Smooth muscle cell (in vitro differentiated cells): ENCODE measurements at regions not wholly inside any gene's neighbourhood (a gene's known extent, or its start where the extent isn't known, plus 50 kb on each side); places are given as distances from the start of the nearest gene placed in this dataset.

Source experiments
- DNase-seq: peaks from one replicate; lab custom pipeline; 2025; ENCODE audit not compliant: unreplicated experiment; lab: John Stamatoyannopoulos, UW
- H2AFZ ChIP-seq: fragments of 200-600 bp; sonication (generic); 2 replicates; pipeline ENCODE4 v1.6.0; 2016; ENCODE audit warnings: antibody characterized with exemption, low read depth, mild to moderate bottlenecking
- H3F3A ChIP-seq: fragments of 200-600 bp; sonication (generic); 2 replicates; pipeline ENCODE4 v1.6.0; 2017; ENCODE audit warnings: antibody characterized with exemption, low read depth
- H3K27ac ChIP-seq: fragments of 200-600 bp; sonication (generic); 2 replicates; pipeline ENCODE4 v1.5.1; 2016; ENCODE audit warnings: low read depth, mild to moderate bottlenecking
- H3K27me3 ChIP-seq: fragments of 200-600 bp; sonication (generic); 2 replicates; pipeline ENCODE4 v1.6.1; 2016; ENCODE audit warnings: low read depth, mild to moderate bottlenecking
- H3K36me3 ChIP-seq: fragments of 200-600 bp; sonication (generic); 2 replicates; pipeline ENCODE4 v1.5.1; 2016; ENCODE audit warnings: low read depth
- H3K4me1 ChIP-seq: fragments of 200-600 bp; sonication (generic); 2 replicates; pipeline ENCODE4 v1.5.1; 2016; ENCODE audit warnings: low read depth
- H3K4me2 ChIP-seq: fragments of 200-600 bp; sonication (generic); 2 replicates; pipeline ENCODE4 v1.6.0; 2016; ENCODE audit warnings: mild to moderate bottlenecking
- H3K4me3 ChIP-seq: fragments of 200-600 bp; sonication (generic); 2 replicates; pipeline ENCODE4 v1.5.1; 2016; ENCODE audit warnings: mild to moderate bottlenecking
- H3K79me2 ChIP-seq: fragments of 200-600 bp; sonication (generic); 2 replicates; pipeline ENCODE4 v1.6.0; 2016; ENCODE audit warnings: low read depth, mild to moderate bottlenecking
- H3K9ac ChIP-seq: fragments of 200-600 bp; sonication (generic); 2 replicates; pipeline ENCODE4 v1.6.0; 2016; ENCODE audit warnings: low read depth
- H3K9me3 ChIP-seq: fragments of 200-600 bp; sonication (generic); replicated peaks from 2 replicates; pipeline ENCODE4 v1.5.1; 2016; ENCODE audit warnings: low read depth
- H4K20me1 ChIP-seq: fragments of 200-600 bp; sonication (generic); 2 replicates; pipeline ENCODE4 v1.6.0; 2016; ENCODE audit warnings: low read depth
- WGBS: methylation state at CpG from one replicate; pipeline ENCODE4 v1.1.7; 2016; ENCODE audit warnings: low lambda C conversion rate; 5-methylcytosine and 5-hydroxymethylcytosine counted together
- TF ChIP-seq, protein P1 (sequence below): fragments of 200-600 bp; sonication (generic); IDR thresholded peaks from 2 replicates; pipeline ENCODE4 v1.5.1; 2017; ENCODE audit warnings: borderline replicate concordance, mild to moderate bottlenecking, antibody characterized with exemption; ENCODE audit not compliant: insufficient read depth, poor library complexity, severe bottlenecking

- Histone ChIP-seq H3K9me3 (no peaks in the 10 kb centered on the region), H3K27me3 (no peaks in the 10 kb centered on the region), H3K9ac (no peak overlapping the region), H3K4me3 (no peak overlapping the region), H2AFZ (peak overlapping the region; percentile 3), H3K36me3 (no peaks in the 10 kb centered on the region), H3K27ac (peak overlapping the region; percentile 4), H4K20me1 (no peaks in the 10 kb centered on the region), H3K4me2 (peak overlapping the region; percentile 27), H3K4me1 (peaks cover 4% of the 10 kb centered on the region), H3K79me2 (no peaks in the 10 kb centered on the region), H3F3A (no peaks in the 10 kb centered on the region)
- DNase-seq: no peak
- 31% methylated on average over 2 of the region's 2 CpGs for WGBS
- TF ChIP-seq, protein P1, sequence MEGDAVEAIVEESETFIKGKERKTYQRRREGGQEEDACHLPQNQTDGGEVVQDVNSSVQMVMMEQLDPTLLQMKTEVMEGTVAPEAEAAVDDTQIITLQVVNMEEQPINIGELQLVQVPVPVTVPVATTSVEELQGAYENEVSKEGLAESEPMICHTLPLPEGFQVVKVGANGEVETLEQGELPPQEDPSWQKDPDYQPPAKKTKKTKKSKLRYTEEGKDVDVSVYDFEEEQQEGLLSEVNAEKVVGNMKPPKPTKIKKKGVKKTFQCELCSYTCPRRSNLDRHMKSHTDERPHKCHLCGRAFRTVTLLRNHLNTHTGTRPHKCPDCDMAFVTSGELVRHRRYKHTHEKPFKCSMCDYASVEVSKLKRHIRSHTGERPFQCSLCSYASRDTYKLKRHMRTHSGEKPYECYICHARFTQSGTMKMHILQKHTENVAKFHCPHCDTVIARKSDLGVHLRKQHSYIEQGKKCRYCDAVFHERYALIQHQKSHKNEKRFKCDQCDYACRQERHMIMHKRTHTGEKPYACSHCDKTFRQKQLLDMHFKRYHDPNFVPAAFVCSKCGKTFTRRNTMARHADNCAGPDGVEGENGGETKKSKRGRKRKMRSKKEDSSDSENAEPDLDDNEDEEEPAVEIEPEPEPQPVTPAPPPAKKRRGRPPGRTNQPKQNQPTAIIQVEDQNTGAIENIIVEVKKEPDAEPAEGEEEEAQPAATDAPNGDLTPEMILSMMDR: no peak
These were observed 360.1 kb downstream of the SAMD5 start for GRCh38 chr6:147868427-147869190.

DNA sequence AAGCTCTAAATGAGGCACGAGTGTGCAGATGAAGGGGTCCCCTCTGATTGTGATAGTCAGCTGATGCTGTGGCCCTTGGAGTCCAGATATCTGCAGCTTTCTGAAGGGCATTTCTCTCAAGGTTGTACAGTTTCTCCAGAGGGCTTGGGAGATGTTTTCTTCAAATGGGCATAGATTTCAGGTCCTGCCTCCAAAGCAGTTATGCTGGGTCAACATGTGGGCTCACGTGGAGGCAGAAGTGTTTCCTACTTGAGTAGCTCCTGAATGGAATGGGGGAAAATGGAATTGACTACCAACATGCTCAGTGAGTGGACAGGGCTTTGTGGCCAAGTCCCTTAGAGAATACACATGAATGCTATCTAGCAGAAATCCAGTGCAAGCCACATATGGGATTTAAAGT, 360.7 kb downstream of the SAMD5 start:
- H2AFZ ChIP-seq: peak overlapping the region; percentile 3
- 74% methylated on average over 2 of the region's 2 CpGs for WGBS
- H3K4me2 ChIP-seq: peak overlapping the region; percentile 27

DNA sequence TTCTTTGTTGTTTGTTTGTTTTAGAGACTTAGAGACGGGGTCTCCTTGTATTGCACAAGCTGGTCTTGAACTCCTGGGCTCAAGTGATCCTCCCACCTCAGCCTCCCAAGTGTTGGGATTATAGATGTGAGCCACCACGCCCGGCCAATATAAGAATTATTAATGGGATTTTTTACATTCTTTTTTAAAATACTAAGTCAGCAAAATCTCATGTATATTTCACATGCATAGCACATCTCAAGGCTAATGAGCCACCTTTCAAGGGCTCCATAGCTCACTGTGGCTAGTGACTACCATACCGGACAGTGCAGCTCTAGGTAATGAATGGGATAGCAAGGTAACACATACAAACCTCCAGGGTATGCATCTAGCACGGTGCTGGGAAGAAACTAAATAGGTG, 361.4 kb downstream of the SAMD5 start:
- no peak overlapping the region for H3K27ac ChIP-seq
- TF ChIP-seq, protein P1: no peak
- no peaks in the 10 kb centered on the region for H3K79me2 ChIP-seq
- H3K36me3 ChIP-seq: no peaks in the 10 kb centered on the region
- no peak overlapping the region for H3K4me3 ChIP-seq
- no peak overlapping the region for H2AFZ ChIP-seq
- no peaks in the 10 kb centered on the region for H3K27me3 ChIP-seq
- H4K20me1 ChIP-seq: no peaks in the 10 kb centered on the region
- H3K9ac ChIP-seq: no peak overlapping the region
- 95% methylated on average over 5 of the region's 5 CpGs for WGBS
- H3K9me3 ChIP-seq: no peaks in the 10 kb centered on the region
- DNase-seq: no peak
- H3K4me2 ChIP-seq: no peak overlapping the region
- H3K4me1 ChIP-seq: peaks cover 4% of the 10 kb centered on the region
- no peaks in the 10 kb centered on the region for H3F3A ChIP-seq

More for the DNA sequence above, 360.7 kb downstream of the SAMD5 start:
- H4K20me1 ChIP-seq: no peaks in the 10 kb centered on the region
- no peak overlapping the region for H3K9ac ChIP-seq
- H3K4me1 ChIP-seq: peaks cover 4% of the 10 kb centered on the region
- H3K36me3 ChIP-seq: no peaks in the 10 kb centered on the region
- H3K27ac ChIP-seq: peak overlapping the region; percentile 4
- TF ChIP-seq, protein P1: no peak
- no peak for DNase-seq
- H3K27me3 ChIP-seq: no peaks in the 10 kb centered on the region
- H3K9me3 ChIP-seq: no peaks in the 10 kb centered on the region
- H3K79me2 ChIP-seq: no peaks in the 10 kb centered on the region
- H3F3A ChIP-seq: no peaks in the 10 kb centered on the region
- no peak overlapping the region for H3K4me3 ChIP-seq
